ENCODE measurements at regions not wholly inside any gene's neighbourhood (a gene's known extent, or its start where the extent isn't known, plus 50 kb on each side); places are given as distances from the start of the nearest gene placed in this dataset.
"Not testable (repeated sequence)": the region's sequence is repeated elsewhere in the genome, so short reads cannot be mapped to it uniquely, and the experiment has no call there.

DNA sequence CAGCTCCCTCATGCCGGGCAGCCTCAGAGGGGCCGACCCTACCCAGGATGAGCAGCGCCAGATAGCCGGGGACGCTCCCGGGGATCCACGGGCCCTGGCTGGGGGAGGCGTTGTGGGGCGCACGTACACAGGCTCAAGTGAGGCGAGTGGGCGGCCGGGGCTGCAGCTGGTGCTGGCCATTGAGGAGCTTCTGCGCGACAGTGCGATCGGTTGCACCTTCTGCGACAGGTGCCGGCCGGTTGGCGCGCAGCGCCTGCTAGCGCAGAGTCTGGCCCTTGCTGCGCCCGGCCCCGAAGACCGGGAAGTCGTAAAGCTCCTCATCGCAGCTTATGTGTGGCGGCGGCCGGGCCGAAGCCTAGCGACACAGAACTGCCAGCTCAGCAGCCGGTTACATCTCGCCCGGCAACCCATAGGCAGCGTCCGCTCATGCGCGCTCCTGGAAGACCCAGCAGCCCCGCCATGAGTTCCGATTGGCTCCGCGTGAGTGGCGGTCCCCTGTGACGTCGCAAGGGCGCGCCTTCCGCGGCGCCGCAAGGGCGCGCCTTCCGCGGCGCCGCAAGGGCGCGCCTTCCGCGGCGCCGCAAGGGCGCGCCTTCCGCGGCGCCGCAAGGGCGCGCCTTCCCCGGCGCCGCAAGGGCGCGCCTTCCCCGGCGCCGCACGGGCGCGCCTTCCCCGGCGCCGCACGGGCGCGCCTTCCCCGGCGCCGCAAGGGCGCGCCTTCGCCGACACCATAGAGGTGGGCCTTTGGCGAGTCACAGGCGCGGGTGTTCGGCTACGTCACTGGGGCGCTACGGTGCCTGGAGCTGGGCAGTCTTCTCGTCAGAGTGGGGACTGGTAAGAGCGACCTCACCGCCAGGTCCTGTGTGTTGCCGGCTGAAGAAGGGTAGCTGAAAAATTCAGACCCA is 308.6 kb downstream of the ZNF37A start:
- intact Hi-C loops (cut with micrococcal nuclease), result loop anchor here in 1 of 2 donors (5.0 kb wide), 1 partner anchor 545 kb away; the partner anchor contains the start of gene ZNF248
- H3K27me3 Mint-ChIP-seq (ENCODE audit: low read depth in 3 of 3); H3K36me3 ChIP-seq (replicated peaks in 1 of 2; ENCODE audit: control insufficient read depth in 1 of 2, insufficient read depth in 2 of 2, low read length in 2 of 2); H3K9me3 ChIP-seq (replicated peaks in 1 of 2; ENCODE audit: control insufficient read depth in 1 of 2, insufficient read depth in 1 of 2, low read length in 2 of 2); H3K9me3 Mint-ChIP-seq; H3K27me3 ChIP-seq (ENCODE audit: control insufficient read depth in 2 of 2, insufficient read depth in 2 of 2, low read length in 2 of 2); H3K79me2 ChIP-seq (ENCODE audit: insufficient read depth, low read length); H3K4me1 Mint-ChIP-seq; H3K36me3 Mint-ChIP-seq; H4K20me1 ChIP-seq (ENCODE audit: insufficient read depth, low read length): not testable (repeated sequence)
- peak overlapping the region; percentile 70 for H3K4me2 ChIP-seq (replicated peaks; ENCODE audit: extremely low read depth, low read length, poor library complexity, severe bottlenecking)
- peak overlapping the region; percentile 85 for H2AFZ ChIP-seq (ENCODE audit: insufficient read depth, low read depth, low read length, poor library complexity, severe bottlenecking)
- peak overlapping the region; percentile 80 for H3K9ac ChIP-seq (ENCODE audit: insufficient read depth, low read length, poor library complexity, severe bottlenecking)
- H3K27ac ChIP-seq (ENCODE audit: low read depth in 1 of 2, low read length in 2 of 2), result peak overlapping the region; percentile 88 to 94
- H3K27ac Mint-ChIP-seq, result peak overlapping the region; percentile 94 to 98 (median 98)
- H3K4me3 Mint-ChIP-seq, result peak overlapping the region; percentile 88 to 91
- H3K4me3 ChIP-seq (replicated peaks in 1 of 3; ENCODE audit: low read depth in 2 of 3, low read length in 3 of 3), result peak overlapping the region; percentile 74 to 77 (median 77)
- WGBS (ENCODE audit: insufficient coverage), result under 1% methylated on average over 98 of the region's 110 CpGs
- peaks cover 10 to 13% of the 10 kb centered on the region in 2 donors for H3K4me1 ChIP-seq (ENCODE audit: control insufficient read depth in 1 of 2, insufficient read depth in 2 of 2, low read length in 2 of 2)
- peak; percentile 94 to 96 (median 95) for DNase-seq

- peak overlapping the region; percentile 67 for H3K9ac ChIP-seq (ENCODE audit: insufficient read depth, low read length, poor library complexity, severe bottlenecking)
- H3K4me1 Mint-ChIP-seq; H3K36me3 Mint-ChIP-seq; H3K9me3 ChIP-seq (replicated peaks in 1 of 2; ENCODE audit: control insufficient read depth in 1 of 2, insufficient read depth in 1 of 2, low read length in 2 of 2); H3K36me3 ChIP-seq (replicated peaks in 1 of 2; ENCODE audit: control insufficient read depth in 1 of 2, insufficient read depth in 2 of 2, low read length in 2 of 2); H3K27me3 Mint-ChIP-seq (ENCODE audit: low read depth in 3 of 3); H3K27me3 ChIP-seq (ENCODE audit: control insufficient read depth in 2 of 2, insufficient read depth in 2 of 2, low read length in 2 of 2); H3K79me2 ChIP-seq (ENCODE audit: insufficient read depth, low read length); H3K9me3 Mint-ChIP-seq; DNase-seq; H4K20me1 ChIP-seq (ENCODE audit: insufficient read depth, low read length): not testable (repeated sequence)
- peak overlapping the region; percentile 85 to 94 for H3K27ac ChIP-seq (ENCODE audit: low read depth in 1 of 2, low read length in 2 of 2)
- peak overlapping the region; percentile 71 to 84 for H3K4me3 Mint-ChIP-seq
- H3K4me1 ChIP-seq (ENCODE audit: control insufficient read depth in 1 of 2, insufficient read depth in 2 of 2, low read length in 2 of 2), result peaks cover 10 to 13% of the 10 kb centered on the region in 2 donors
- WGBS (ENCODE audit: insufficient coverage), result 91% methylated on average over 13 of the region's 23 CpGs
- intact Hi-C loops (cut with micrococcal nuclease), result loop anchor here in 1 of 2 donors (5.0 kb wide), 1 partner anchor 546 kb away; the partner anchor contains the start of gene ZNF248
- peak overlapping the region; percentile 94 to 98 (median 98) for H3K27ac Mint-ChIP-seq
- H3K4me3 ChIP-seq (replicated peaks in 1 of 3; ENCODE audit: low read depth in 2 of 3, low read length in 3 of 3), result peak overlapping the region; percentile 46 to 66 (median 50)
- peak overlapping the region; percentile 50 for H2AFZ ChIP-seq (ENCODE audit: insufficient read depth, low read depth, low read length, poor library complexity, severe bottlenecking)
- peak overlapping the region; percentile 7 for H3K4me2 ChIP-seq (replicated peaks; ENCODE audit: extremely low read depth, low read length, poor library complexity, severe bottlenecking)
Measured at GRCh38 chr10:38403347-38404117, 309.4 kb downstream of the ZNF37A start.

DNA sequence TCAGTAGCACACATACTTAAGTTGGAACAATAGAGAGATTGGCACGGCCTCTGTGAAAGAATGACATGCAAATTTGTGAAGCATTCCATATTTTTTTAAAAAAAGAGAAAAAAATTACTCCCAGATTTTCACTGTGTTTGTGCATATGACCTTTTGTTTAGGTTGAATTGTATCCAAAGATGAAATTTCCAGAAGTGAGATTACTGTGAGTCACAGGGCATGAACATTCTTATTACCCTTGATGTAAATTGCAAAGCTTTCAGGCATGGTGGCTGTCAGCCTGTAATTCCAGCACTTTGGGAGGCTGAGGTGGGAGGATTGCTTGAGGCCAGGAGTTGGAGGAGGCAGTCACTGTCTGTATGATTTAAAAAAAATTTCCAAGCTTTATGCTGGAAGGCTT is 329.5 kb downstream of the ZNF37A start:
- H3K4me1 Mint-ChIP-seq; H3K4me1 ChIP-seq (ENCODE audit: control insufficient read depth in 1 of 2, insufficient read depth in 2 of 2, low read length in 2 of 2); H3K4me3 ChIP-seq (replicated peaks in 1 of 3; ENCODE audit: low read depth in 2 of 3, low read length in 3 of 3); H3K9ac ChIP-seq (ENCODE audit: insufficient read depth, low read length, poor library complexity, severe bottlenecking); H3K27ac Mint-ChIP-seq; intact Hi-C loops (cut with micrococcal nuclease); H3K9me3 ChIP-seq (replicated peaks in 1 of 2; ENCODE audit: control insufficient read depth in 1 of 2, insufficient read depth in 1 of 2, low read length in 2 of 2); H3K36me3 ChIP-seq (replicated peaks in 1 of 2; ENCODE audit: control insufficient read depth in 1 of 2, insufficient read depth in 2 of 2, low read length in 2 of 2); H3K4me3 Mint-ChIP-seq; DNase-seq; H3K79me2 ChIP-seq (ENCODE audit: insufficient read depth, low read length); H3K27ac ChIP-seq (ENCODE audit: low read depth in 1 of 2, low read length in 2 of 2); H2AFZ ChIP-seq (ENCODE audit: insufficient read depth, low read depth, low read length, poor library complexity, severe bottlenecking); H4K20me1 ChIP-seq (ENCODE audit: insufficient read depth, low read length); H3K4me2 ChIP-seq (replicated peaks; ENCODE audit: extremely low read depth, low read length, poor library complexity, severe bottlenecking); H3K27me3 Mint-ChIP-seq (ENCODE audit: low read depth in 3 of 3); H3K27me3 ChIP-seq (ENCODE audit: control insufficient read depth in 2 of 2, insufficient read depth in 2 of 2, low read length in 2 of 2): not testable (repeated sequence)
- Mint-ChIP-seq H3K36me3 (peaks cover 8 to 13% of the 10 kb centered on the region in 2 donors), H3K9me3 (peaks cover 2 to 13% (median 7%) of the 10 kb centered on the region in 7 donors)
- WGBS (ENCODE audit: insufficient coverage), result no CpG with 5 or more reads among the region's 1 CpG

DNA sequence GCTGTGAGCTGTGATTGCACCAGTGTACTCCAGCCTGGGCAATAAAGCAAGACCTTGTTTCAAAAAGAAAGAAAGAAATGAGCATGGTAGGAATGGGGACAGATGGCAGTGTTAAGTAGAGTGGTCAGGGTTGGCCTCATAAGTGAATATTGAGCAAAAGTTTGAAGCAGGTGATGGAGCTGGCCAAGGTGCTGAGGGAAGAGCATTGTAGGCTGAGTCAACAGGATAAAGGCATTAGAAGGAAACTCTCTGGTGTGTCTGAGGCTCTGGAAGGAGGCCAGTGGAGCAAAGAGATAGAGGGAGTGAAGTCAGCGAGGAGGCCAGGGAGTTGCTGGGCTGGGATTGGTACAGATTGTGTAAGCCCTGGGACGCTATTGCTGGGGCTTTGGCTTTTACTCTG is 336.1 kb downstream of the ZNF37A start:
- not testable (repeated sequence) for H3K27ac Mint-ChIP-seq

More for the DNA sequence above, 336.1 kb downstream of the ZNF37A start:
- peaks cover 4 to 16% (median 8%) of the 10 kb centered on the region in 7 donors for H3K9me3 Mint-ChIP-seq
- H3K36me3 ChIP-seq (replicated peaks in 1 of 2; ENCODE audit: control insufficient read depth in 1 of 2, insufficient read depth in 2 of 2, low read length in 2 of 2); H3K9ac ChIP-seq (ENCODE audit: insufficient read depth, low read length, poor library complexity, severe bottlenecking); H4K20me1 ChIP-seq (ENCODE audit: insufficient read depth, low read length); H3K79me2 ChIP-seq (ENCODE audit: insufficient read depth, low read length); H3K4me3 ChIP-seq (replicated peaks in 1 of 3; ENCODE audit: low read depth in 2 of 3, low read length in 3 of 3); H3K4me1 ChIP-seq (ENCODE audit: control insufficient read depth in 1 of 2, insufficient read depth in 2 of 2, low read length in 2 of 2); H3K9me3 ChIP-seq (replicated peaks in 1 of 2; ENCODE audit: control insufficient read depth in 1 of 2, insufficient read depth in 1 of 2, low read length in 2 of 2); intact Hi-C loops (cut with micrococcal nuclease); H3K27me3 ChIP-seq (ENCODE audit: control insufficient read depth in 2 of 2, insufficient read depth in 2 of 2, low read length in 2 of 2); H3K4me1 Mint-ChIP-seq; H3K4me2 ChIP-seq (replicated peaks; ENCODE audit: extremely low read depth, low read length, poor library complexity, severe bottlenecking); DNase-seq; H3K27ac ChIP-seq (ENCODE audit: low read depth in 1 of 2, low read length in 2 of 2); H3K27me3 Mint-ChIP-seq (ENCODE audit: low read depth in 3 of 3); H2AFZ ChIP-seq (ENCODE audit: insufficient read depth, low read depth, low read length, poor library complexity, severe bottlenecking); H3K4me3 Mint-ChIP-seq: not testable (repeated sequence)
- no CpG with 5 or more reads among the region's 2 CpGs for WGBS (ENCODE audit: insufficient coverage)
- H3K36me3 Mint-ChIP-seq, result peaks cover 10 to 11% of the 10 kb centered on the region in 2 donors

Data from CD14-positive monocyte (primary cell).